Body of pancreas (tissue), 4 donors: ENCODE measurements at regions not wholly inside any gene's neighbourhood (a gene's known extent, or its start where the extent isn't known, plus 50 kb on each side); places are given as distances from the start of the nearest gene placed in this dataset.

Experiments used
- POLR2A ChIP-seq, 3 donors: fragments of 450-650 bp; IDR thresholded peaks; one replicate each; pipeline ENCODE4 v1.6.1; 2016; ENCODE audit warnings: antibody characterized with exemption in 3 of 3, mild to moderate bottlenecking in 2 of 3
- TF ChIP-seq, protein P1 (sequence below), 7 experiments: fragments of 450-650 bp in 4 of 7; fragments of 200-600 bp in 3 of 7; sonication (generic) in 3 of 7; IDR thresholded peaks; one replicate each; pipeline ENCODE4 v1.5.1; 2016 to 2019; ENCODE audit warnings: antibody characterized with exemption in 7 of 7

- TF ChIP-seq, protein P1, sequence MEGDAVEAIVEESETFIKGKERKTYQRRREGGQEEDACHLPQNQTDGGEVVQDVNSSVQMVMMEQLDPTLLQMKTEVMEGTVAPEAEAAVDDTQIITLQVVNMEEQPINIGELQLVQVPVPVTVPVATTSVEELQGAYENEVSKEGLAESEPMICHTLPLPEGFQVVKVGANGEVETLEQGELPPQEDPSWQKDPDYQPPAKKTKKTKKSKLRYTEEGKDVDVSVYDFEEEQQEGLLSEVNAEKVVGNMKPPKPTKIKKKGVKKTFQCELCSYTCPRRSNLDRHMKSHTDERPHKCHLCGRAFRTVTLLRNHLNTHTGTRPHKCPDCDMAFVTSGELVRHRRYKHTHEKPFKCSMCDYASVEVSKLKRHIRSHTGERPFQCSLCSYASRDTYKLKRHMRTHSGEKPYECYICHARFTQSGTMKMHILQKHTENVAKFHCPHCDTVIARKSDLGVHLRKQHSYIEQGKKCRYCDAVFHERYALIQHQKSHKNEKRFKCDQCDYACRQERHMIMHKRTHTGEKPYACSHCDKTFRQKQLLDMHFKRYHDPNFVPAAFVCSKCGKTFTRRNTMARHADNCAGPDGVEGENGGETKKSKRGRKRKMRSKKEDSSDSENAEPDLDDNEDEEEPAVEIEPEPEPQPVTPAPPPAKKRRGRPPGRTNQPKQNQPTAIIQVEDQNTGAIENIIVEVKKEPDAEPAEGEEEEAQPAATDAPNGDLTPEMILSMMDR (IDR thresholded peaks at IDR 0.05): no peak
- no peak for TF ChIP-seq POLR2A (IDR thresholded peaks at IDR 0.05)
Measured at GRCh38 chr1:229155472-229155871, 115.4 kb upstream of the RAB4A start.
